ENCODE measurements at regions not wholly inside any gene's neighbourhood (a gene's known extent, or its start where the extent isn't known, plus 50 kb on each side); places are given as distances from the start of the nearest gene placed in this dataset.

DNA sequence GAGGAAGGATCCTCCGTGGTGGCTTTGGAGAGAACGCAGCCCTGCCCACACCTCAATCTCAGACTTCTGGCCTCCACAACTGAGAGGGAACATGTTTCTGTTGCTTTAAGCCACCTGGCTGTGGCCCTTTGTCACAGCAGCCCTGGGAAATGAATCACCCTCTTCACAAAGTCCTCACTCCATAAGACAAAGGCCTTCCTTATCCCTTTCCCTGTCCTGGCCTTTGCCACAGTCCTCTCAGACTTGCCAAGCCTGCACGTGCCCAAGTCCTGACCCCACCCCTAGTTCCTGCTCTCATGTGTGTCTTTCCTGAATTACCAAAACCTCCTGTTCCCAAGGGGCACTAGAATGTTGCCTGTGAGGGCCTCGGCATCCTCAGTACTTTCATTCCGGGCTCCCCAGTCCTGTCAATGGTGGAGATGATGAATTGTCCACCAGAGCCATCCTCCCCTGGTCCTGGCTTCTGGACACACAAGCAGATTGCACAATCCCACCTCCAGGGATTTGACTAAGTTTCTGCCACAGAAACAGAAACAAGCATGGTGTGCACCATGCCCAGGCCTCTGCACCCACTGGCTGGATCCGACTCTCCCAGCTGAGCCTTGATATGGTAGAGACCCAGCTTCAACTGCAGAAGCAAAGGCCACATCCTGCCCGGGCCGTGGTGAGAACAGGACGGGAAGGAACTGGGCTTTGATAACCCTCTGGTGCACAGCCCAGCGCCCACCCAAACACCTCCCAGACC, 232.6 kb upstream of the PDE10A start:
- no peaks in the 10 kb centered on the region for H3K9me3 ChIP-seq (ENCODE audit: control extremely low read depth in 1 of 3, control insufficient read depth in 2 of 3, insufficient read depth in 1 of 3, low read length in 2 of 3)
- H3K36me3 ChIP-seq (replicated peaks in 1 of 2; ENCODE audit: control extremely low read depth in 1 of 2, control insufficient read depth in 1 of 2, extremely low read depth in 1 of 2, insufficient read depth in 2 of 2, low read length in 1 of 2) = no peaks in the 10 kb centered on the region
- H4K20me1 ChIP-seq (ENCODE audit: control insufficient read depth, insufficient read depth, low read length, poor library complexity, severe bottlenecking) = no peaks in the 10 kb centered on the region
- 60% methylated on average over 8 of the region's 10 CpGs for WGBS (ENCODE audit: insufficient coverage)
- H2AFZ ChIP-seq (ENCODE audit: insufficient read depth, low read depth, low read length, poor library complexity, severe bottlenecking) = no peak overlapping the region
- no peak overlapping the region for H3K4me3 ChIP-seq (ENCODE audit: control extremely low read depth in 1 of 5, extremely low read depth in 1 of 5, insufficient read depth in 1 of 5, low read depth in 2 of 5, low read length in 4 of 5)
- intact Hi-C loops (cut with micrococcal nuclease) = no loop called here
- H3K4me1 Mint-ChIP-seq = no peaks in the 10 kb centered on the region
- DNase-seq (no peak), ATAC-seq (ENCODE audit: low read depth) (no peak)
- no peak overlapping the region for H3K27ac Mint-ChIP-seq
- no peak overlapping the region for H3K4me3 Mint-ChIP-seq
- H3K4me2 ChIP-seq (replicated peaks; ENCODE audit: low read depth, low read length, poor library complexity, severe bottlenecking) = no peak overlapping the region
- CTCF ChIA-PET = no interaction called here
- H3K27me3 ChIP-seq (replicated peaks in 1 of 4; ENCODE audit: control extremely low read depth in 1 of 4, control insufficient read depth in 3 of 4, insufficient read depth in 4 of 4, low read length in 3 of 4) = no peaks in the 10 kb centered on the region
- no peak overlapping the region for H3K27ac ChIP-seq (ENCODE audit: low read length in 2 of 2)
- TF ChIP-seq EZH2 (IDR thresholded peaks at IDR 0.05; ENCODE audit: borderline replicate concordance, insufficient read depth, low read depth, low read length, poor library complexity, severe bottlenecking) = no peak
- TF ChIP-seq, protein P1, sequence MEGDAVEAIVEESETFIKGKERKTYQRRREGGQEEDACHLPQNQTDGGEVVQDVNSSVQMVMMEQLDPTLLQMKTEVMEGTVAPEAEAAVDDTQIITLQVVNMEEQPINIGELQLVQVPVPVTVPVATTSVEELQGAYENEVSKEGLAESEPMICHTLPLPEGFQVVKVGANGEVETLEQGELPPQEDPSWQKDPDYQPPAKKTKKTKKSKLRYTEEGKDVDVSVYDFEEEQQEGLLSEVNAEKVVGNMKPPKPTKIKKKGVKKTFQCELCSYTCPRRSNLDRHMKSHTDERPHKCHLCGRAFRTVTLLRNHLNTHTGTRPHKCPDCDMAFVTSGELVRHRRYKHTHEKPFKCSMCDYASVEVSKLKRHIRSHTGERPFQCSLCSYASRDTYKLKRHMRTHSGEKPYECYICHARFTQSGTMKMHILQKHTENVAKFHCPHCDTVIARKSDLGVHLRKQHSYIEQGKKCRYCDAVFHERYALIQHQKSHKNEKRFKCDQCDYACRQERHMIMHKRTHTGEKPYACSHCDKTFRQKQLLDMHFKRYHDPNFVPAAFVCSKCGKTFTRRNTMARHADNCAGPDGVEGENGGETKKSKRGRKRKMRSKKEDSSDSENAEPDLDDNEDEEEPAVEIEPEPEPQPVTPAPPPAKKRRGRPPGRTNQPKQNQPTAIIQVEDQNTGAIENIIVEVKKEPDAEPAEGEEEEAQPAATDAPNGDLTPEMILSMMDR (IDR thresholded peaks at IDR 0.05) = no peak
- H3K79me2 ChIP-seq (ENCODE audit: control insufficient read depth, insufficient read depth, low read length) = no peaks in the 10 kb centered on the region
- H3K9ac ChIP-seq (ENCODE audit: low read length) = no peak overlapping the region
- peaks cover 20% of the 10 kb centered on the region for H3K27me3 Mint-ChIP-seq
- no peaks in the 10 kb centered on the region for H3K4me1 ChIP-seq (ENCODE audit: control insufficient read depth in 2 of 2, insufficient read depth in 2 of 2, low read length in 2 of 2)
- no peaks in the 10 kb centered on the region for H3K9me3 Mint-ChIP-seq (ENCODE audit: insufficient read depth)
- POLR2A ChIA-PET = no interaction called here

DNA sequence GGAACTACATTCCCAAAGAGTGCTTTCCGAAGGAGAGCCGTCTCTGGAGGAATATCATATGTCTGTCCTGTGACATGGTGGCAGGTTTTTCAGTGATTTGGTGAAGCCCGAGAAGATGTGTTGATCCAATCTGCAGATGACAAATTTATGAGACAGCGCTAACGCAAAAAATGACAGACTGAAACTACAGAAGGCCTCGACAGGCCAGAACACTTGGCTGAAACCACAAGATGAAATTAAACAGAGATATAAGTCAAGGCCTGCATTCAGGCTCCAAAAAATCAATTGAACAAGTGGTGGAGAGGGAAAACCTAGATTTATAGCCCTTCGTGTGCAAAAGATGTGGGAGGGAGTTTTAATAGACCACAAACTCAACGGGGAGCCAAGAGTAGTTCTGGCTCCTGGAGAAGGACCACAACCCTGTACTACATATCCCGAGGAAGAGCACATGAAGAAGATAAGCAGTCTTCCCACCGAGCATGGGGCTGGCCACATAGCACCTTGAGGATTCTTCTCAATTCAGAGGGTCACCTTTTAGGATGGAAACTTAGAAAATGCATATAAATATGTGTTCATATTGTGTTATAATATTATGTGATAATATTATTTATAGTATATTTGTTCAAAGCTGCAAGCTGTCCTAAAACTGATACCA, 231.3 kb upstream of the PDE10A start:
- ChIA-PET POLR2A (no interaction called here), CTCF (interaction anchor here (0.7 kb wide), 1 partner anchor 10 kb away, joined by 3 read pairs; no protein-coding TSS in a partner anchor)
- H3K4me2 ChIP-seq (replicated peaks; ENCODE audit: low read depth, low read length, poor library complexity, severe bottlenecking) = no peak overlapping the region
- ATAC-seq (ENCODE audit: low read depth) (no peak), DNase-seq (no peak)
- H3K27me3 ChIP-seq (replicated peaks in 1 of 4; ENCODE audit: control extremely low read depth in 1 of 4, control insufficient read depth in 3 of 4, insufficient read depth in 4 of 4, low read length in 3 of 4) = peaks cover 0 to 2% (median 0%) of the 10 kb centered on the region in 4 experiments
- H2AFZ ChIP-seq (ENCODE audit: insufficient read depth, low read depth, low read length, poor library complexity, severe bottlenecking) = no peak overlapping the region
- no peaks in the 10 kb centered on the region for H3K4me1 ChIP-seq (ENCODE audit: control insufficient read depth in 2 of 2, insufficient read depth in 2 of 2, low read length in 2 of 2)
- no peaks in the 10 kb centered on the region for H3K79me2 ChIP-seq (ENCODE audit: control insufficient read depth, insufficient read depth, low read length)
- H4K20me1 ChIP-seq (ENCODE audit: control insufficient read depth, insufficient read depth, low read length, poor library complexity, severe bottlenecking) = no peaks in the 10 kb centered on the region
- WGBS (ENCODE audit: insufficient coverage) = 79% methylated on average over 9 of the region's 10 CpGs
- no peak overlapping the region for H3K27ac ChIP-seq (ENCODE audit: low read length in 2 of 2)
- Mint-ChIP-seq H3K9me3 (ENCODE audit: insufficient read depth) (no peaks in the 10 kb centered on the region), H3K27ac (no peak overlapping the region), H3K27me3 (peaks cover 24% of the 10 kb centered on the region), H3K4me3 (no peak overlapping the region), H3K4me1 (no peaks in the 10 kb centered on the region)
- H3K4me3 ChIP-seq (ENCODE audit: control extremely low read depth in 1 of 5, extremely low read depth in 1 of 5, insufficient read depth in 1 of 5, low read depth in 2 of 5, low read length in 4 of 5) = no peak overlapping the region
- no peak overlapping the region for H3K9ac ChIP-seq (ENCODE audit: low read length)
- intact Hi-C loops (cut with micrococcal nuclease) = no loop called here
- no peaks in the 10 kb centered on the region for H3K36me3 ChIP-seq (replicated peaks in 1 of 2; ENCODE audit: control extremely low read depth in 1 of 2, control insufficient read depth in 1 of 2, extremely low read depth in 1 of 2, insufficient read depth in 2 of 2, low read length in 1 of 2)
- H3K9me3 ChIP-seq (ENCODE audit: control extremely low read depth in 1 of 3, control insufficient read depth in 2 of 3, insufficient read depth in 1 of 3, low read length in 2 of 3) = no peaks in the 10 kb centered on the region
- no peak for TF ChIP-seq EZH2 (IDR thresholded peaks at IDR 0.05; ENCODE audit: borderline replicate concordance, insufficient read depth, low read depth, low read length, poor library complexity, severe bottlenecking)
- TF ChIP-seq, protein P1 (IDR thresholded peaks at IDR 0.05) = no peak

Measured in B cell (primary cell).